ENCODE measurements at regions not wholly inside any gene's neighbourhood (a gene's known extent, or its start where the extent isn't known, plus 50 kb on each side); places are given as distances from the start of the nearest gene placed in this dataset.
"Not testable (repeated sequence)": the region's sequence is repeated elsewhere in the genome, so short reads cannot be mapped to it uniquely, and the experiment has no call there.

GRCh38 chr3:20846832-20847231 lies 660.8 kb upstream of the SGO1 start:
- DNase-seq: no peak
- Histone ChIP-seq H3K27me3 (ENCODE audit: control insufficient read depth, insufficient read depth, low read length) (no peaks in the 10 kb centered on the region), H3K36me3 (replicated peaks; ENCODE audit: control insufficient read depth, insufficient read depth, low read length) (no peaks in the 10 kb centered on the region), H3K4me3 (ENCODE audit: insufficient read depth, low read depth, low read length) (no peak overlapping the region)

GRCh38 chr3:20846066-20846465 lies 660.1 kb upstream of the SGO1 start:
- Histone ChIP-seq H3K27me3 (ENCODE audit: control insufficient read depth, insufficient read depth, low read length) (no peaks in the 10 kb centered on the region), H3K36me3 (replicated peaks; ENCODE audit: control insufficient read depth, insufficient read depth, low read length) (no peaks in the 10 kb centered on the region), H3K4me3 (ENCODE audit: insufficient read depth, low read depth, low read length) (no peak overlapping the region)
- DNase-seq: no peak

GRCh38 chr3:20844851-20845250 lies 658.8 kb upstream of the SGO1 start:
- no peaks in the 10 kb centered on the region for H3K36me3 ChIP-seq (replicated peaks; ENCODE audit: control insufficient read depth, insufficient read depth, low read length)
- no peak for DNase-seq
- no peak overlapping the region for H3K4me3 ChIP-seq (ENCODE audit: insufficient read depth, low read depth, low read length)
- H3K27me3 ChIP-seq (ENCODE audit: control insufficient read depth, insufficient read depth, low read length): no peaks in the 10 kb centered on the region

DNA sequence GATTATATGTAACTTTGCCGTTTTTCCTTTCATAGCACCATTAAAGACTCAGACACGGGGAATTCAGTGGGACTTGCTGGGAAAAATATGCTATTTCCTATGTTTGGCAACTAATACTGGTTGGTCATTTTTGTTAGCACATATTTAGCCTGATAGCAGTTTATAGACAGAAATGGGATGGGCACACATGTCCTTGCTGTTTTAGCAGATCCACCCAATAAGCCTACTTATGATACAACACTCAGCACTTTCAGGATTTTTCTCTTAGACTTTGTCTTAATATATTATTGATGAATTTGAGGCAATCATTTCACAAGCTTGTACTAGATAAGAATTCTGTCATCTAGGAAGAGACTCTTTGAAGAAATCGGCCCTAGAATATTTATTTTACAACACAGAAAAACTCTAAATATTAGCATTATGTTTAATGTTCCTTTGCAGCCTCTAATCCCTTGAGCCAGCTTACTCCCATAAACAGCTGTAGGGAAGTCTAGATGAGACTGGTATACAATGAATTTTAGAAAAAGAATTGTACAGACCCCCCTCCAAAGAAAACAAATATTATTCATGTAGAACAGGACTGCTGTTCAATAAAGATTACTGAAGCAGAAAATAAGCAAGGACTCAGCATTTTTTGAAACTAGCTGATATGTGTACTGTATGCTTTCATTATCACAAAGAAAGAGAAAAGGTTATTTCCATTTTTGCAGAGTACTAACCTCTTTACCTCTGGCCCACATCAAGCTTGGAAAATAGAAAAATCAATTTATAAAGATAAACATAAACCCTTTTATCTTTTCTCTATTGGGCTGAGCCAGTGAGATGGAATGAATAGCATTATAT lies 656.8 kb upstream of the SGO1 start:
- H3K36me3 ChIP-seq (replicated peaks; ENCODE audit: control insufficient read depth, insufficient read depth, low read length): no peaks in the 10 kb centered on the region
- H3K4me3 ChIP-seq (ENCODE audit: insufficient read depth, low read depth, low read length): no peak overlapping the region
- no peak for DNase-seq
- H3K27me3 ChIP-seq (ENCODE audit: control insufficient read depth, insufficient read depth, low read length): no peaks in the 10 kb centered on the region

- no peaks in the 10 kb centered on the region for H3K36me3 ChIP-seq (replicated peaks; ENCODE audit: control insufficient read depth, insufficient read depth, low read length)
- no peak for DNase-seq
- H3K4me3 ChIP-seq (ENCODE audit: insufficient read depth, low read depth, low read length): no peak overlapping the region
- no peaks in the 10 kb centered on the region for H3K27me3 ChIP-seq (ENCODE audit: control insufficient read depth, insufficient read depth, low read length)
Observed at GRCh38 chr3:20842002-20842401, 656.0 kb upstream of the SGO1 start.

- Histone ChIP-seq H3K4me3 (ENCODE audit: insufficient read depth, low read depth, low read length) (no peak overlapping the region), H3K36me3 (replicated peaks; ENCODE audit: control insufficient read depth, insufficient read depth, low read length) (no peaks in the 10 kb centered on the region), H3K27me3 (ENCODE audit: control insufficient read depth, insufficient read depth, low read length) (no peaks in the 10 kb centered on the region)
- DNase-seq: no peak
Observed at GRCh38 chr3:20837676-20838302, 651.8 kb upstream of the SGO1 start.

DNA sequence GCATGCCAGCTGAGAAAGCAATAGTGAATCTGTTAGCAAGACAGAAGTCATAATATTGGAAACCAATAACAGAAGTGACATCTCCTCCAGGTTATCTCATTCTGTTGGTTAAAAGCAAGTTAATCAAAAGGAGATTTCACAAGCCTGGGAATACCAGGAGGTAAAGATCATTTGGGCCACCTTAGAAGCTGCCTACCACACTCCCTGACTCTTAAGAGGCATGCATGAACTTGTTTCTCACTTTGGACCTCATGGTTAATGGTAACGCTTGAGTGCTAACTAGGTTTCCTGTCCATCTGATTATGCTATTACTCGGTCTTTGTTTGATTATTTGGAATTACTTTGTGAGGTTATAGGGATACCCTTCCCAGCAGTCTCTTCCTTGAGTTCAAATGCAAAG lies 650.8 kb upstream of the SGO1 start:
- DNase-seq: no peak
- Histone ChIP-seq H3K4me3 (ENCODE audit: insufficient read depth, low read depth, low read length) (no peak overlapping the region), H3K36me3 (replicated peaks; ENCODE audit: control insufficient read depth, insufficient read depth, low read length) (no peaks in the 10 kb centered on the region), H3K27me3 (ENCODE audit: control insufficient read depth, insufficient read depth, low read length) (no peaks in the 10 kb centered on the region)

- no peaks in the 10 kb centered on the region for H3K36me3 ChIP-seq (replicated peaks; ENCODE audit: control insufficient read depth, insufficient read depth, low read length)
- DNase-seq: no peak
- no peak overlapping the region for H3K4me3 ChIP-seq (ENCODE audit: insufficient read depth, low read depth, low read length)
- H3K27me3 ChIP-seq (ENCODE audit: control insufficient read depth, insufficient read depth, low read length): no peaks in the 10 kb centered on the region
Observed at GRCh38 chr3:20832963-20833362, 647.0 kb upstream of the SGO1 start.

DNA sequence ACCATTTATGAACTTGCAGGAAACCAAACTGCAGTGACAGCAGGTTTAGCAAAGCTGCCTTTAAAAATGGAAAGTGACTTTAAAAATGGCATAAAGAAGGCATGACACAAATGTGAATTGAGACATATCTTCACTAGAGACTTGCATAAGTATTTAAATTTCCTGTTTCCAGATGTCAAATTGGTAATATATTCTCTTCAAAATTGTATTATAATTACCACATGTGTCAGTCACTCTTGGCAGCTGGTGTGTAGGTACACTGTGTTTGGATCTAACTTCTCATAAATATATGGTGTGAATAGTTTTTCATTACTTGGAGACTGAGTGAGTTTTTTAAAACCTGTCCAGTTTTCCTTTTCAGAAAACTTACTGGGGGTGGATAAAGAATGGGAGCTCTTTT lies 636.2 kb upstream of the SGO1 start:
- Histone ChIP-seq H3K27me3 (ENCODE audit: control insufficient read depth, insufficient read depth, low read length) (no peaks in the 10 kb centered on the region), H3K4me3 (ENCODE audit: insufficient read depth, low read depth, low read length) (no peak overlapping the region), H3K36me3 (replicated peaks; ENCODE audit: control insufficient read depth, insufficient read depth, low read length) (no peaks in the 10 kb centered on the region)
- no peak for DNase-seq

- H3K27me3 ChIP-seq (ENCODE audit: control insufficient read depth, insufficient read depth, low read length); DNase-seq; H3K36me3 ChIP-seq (replicated peaks; ENCODE audit: control insufficient read depth, insufficient read depth, low read length); H3K4me3 ChIP-seq (ENCODE audit: insufficient read depth, low read depth, low read length): not testable (repeated sequence)
Observed at GRCh38 chr3:20820872-20821271, 634.9 kb upstream of the SGO1 start.

DNA sequence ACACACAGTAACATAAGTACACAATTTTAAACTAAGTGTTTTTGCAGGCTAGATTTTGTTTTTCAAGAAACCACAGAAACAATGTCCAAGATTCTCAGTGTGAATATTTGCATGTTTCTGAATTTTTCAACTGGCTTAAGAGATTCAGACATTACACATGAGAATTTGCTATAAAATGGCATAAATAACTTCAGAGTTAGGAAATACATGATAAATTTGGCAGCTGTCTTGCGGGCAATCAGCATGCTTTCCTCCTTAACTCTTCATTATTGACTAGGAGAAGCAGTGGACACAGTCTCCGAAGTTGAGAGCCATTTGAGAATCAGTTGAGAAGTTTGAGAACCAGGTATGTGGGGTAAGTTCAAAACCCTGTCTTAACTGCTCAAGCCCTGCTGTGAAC lies 625.6 kb upstream of the SGO1 start:
- no peak for DNase-seq
- Histone ChIP-seq H3K36me3 (replicated peaks; ENCODE audit: control insufficient read depth, insufficient read depth, low read length) (no peaks in the 10 kb centered on the region), H3K27me3 (ENCODE audit: control insufficient read depth, insufficient read depth, low read length) (no peaks in the 10 kb centered on the region), H3K4me3 (ENCODE audit: insufficient read depth, low read depth, low read length) (no peak overlapping the region)

DNA sequence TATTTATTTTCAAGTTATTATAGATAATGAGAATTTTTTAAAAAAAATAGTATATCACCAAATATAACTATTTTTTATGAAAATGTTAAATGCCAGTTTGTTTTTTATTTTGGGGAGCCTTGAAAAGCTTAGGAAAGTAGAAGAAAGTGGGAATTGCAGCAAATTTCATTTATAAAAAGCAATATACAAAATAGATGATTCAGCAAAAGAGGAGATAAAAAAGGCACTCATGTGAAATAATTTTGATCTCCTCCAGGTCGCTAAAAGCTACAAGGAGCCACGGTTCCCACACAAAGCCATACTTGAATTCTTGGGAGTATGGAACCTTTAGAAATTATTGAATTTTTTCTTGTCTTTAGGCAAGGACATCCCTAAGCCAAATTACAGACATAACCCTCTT lies 625.0 kb upstream of the SGO1 start:
- no peaks in the 10 kb centered on the region for H3K27me3 ChIP-seq (ENCODE audit: control insufficient read depth, insufficient read depth, low read length)
- H3K36me3 ChIP-seq (replicated peaks; ENCODE audit: control insufficient read depth, insufficient read depth, low read length): no peaks in the 10 kb centered on the region
- no peak for DNase-seq
- H3K4me3 ChIP-seq (ENCODE audit: insufficient read depth, low read depth, low read length): no peak overlapping the region

- Histone ChIP-seq H3K27me3 (ENCODE audit: control insufficient read depth, insufficient read depth, low read length) (no peaks in the 10 kb centered on the region), H3K4me3 (ENCODE audit: insufficient read depth, low read depth, low read length) (no peak overlapping the region), H3K36me3 (replicated peaks; ENCODE audit: control insufficient read depth, insufficient read depth, low read length) (no peaks in the 10 kb centered on the region)
- no peak for DNase-seq
Observed at GRCh38 chr3:20810555-20810954, 624.5 kb upstream of the SGO1 start.

- H3K27me3 ChIP-seq (ENCODE audit: control insufficient read depth, insufficient read depth, low read length): no peaks in the 10 kb centered on the region
- H3K36me3 ChIP-seq (replicated peaks; ENCODE audit: control insufficient read depth, insufficient read depth, low read length): no peaks in the 10 kb centered on the region
- DNase-seq: no peak
- H3K4me3 ChIP-seq (ENCODE audit: insufficient read depth, low read depth, low read length): no peak overlapping the region
Observed at GRCh38 chr3:20809356-20809755, 623.4 kb upstream of the SGO1 start.

GRCh38 chr3:20808864-20809263 lies 622.9 kb upstream of the SGO1 start:
- H3K36me3 ChIP-seq (replicated peaks; ENCODE audit: control insufficient read depth, insufficient read depth, low read length): no peaks in the 10 kb centered on the region
- no peak for DNase-seq
- H3K27me3 ChIP-seq (ENCODE audit: control insufficient read depth, insufficient read depth, low read length): no peaks in the 10 kb centered on the region
- H3K4me3 ChIP-seq (ENCODE audit: insufficient read depth, low read depth, low read length): no peak overlapping the region

All from H7 (cell line).